ENCODE measurements at regions not wholly inside any gene's neighbourhood (a gene's known extent, or its start where the extent isn't known, plus 50 kb on each side); places are given as distances from the start of the nearest gene placed in this dataset.
A peak's percentile ranks its signal among the peaks of the same experiment; 100 is the strongest.

DNA sequence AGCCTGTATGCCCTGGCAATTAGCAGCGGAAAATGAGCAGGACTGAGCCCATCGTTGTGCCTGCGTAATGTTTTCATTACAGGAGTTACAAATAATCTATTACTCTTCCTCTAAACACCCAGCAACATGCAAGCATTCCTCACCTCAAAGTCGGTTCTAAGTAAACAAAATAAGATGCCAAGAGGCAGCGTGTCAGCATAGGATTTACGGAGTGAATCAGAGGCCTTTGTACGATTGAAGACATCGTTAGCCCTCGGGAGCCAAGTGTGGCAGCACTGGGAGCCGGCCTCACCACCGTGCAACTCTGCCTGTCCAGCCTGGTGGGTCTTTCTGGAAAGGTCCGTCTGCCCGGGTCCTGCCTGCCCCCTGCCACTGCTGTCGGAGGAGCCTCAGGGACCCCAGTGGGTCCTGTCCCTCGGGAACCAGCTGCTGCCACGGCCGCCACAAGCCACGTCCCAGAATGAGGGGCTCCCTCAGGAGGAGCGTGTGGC lies 80.1 kb upstream of the CTDP1 start:
- DNase-seq, result peak in 1 of 2 donors; percentile 10
- intact Hi-C loops (cut with DNase I; ENCODE audit: low total_unique reads), result no loop called here
- Histone ChIP-seq H3K4me3 (no peak overlapping the region), H3K4me1 (no peaks in the 10 kb centered on the region), H3K9me3 (no peaks in the 10 kb centered on the region), H3K27ac (no peak overlapping the region), H3K27me3 (no peaks in the 10 kb centered on the region), H3K36me3 (no peaks in the 10 kb centered on the region)
- TF ChIP-seq, protein P1, sequence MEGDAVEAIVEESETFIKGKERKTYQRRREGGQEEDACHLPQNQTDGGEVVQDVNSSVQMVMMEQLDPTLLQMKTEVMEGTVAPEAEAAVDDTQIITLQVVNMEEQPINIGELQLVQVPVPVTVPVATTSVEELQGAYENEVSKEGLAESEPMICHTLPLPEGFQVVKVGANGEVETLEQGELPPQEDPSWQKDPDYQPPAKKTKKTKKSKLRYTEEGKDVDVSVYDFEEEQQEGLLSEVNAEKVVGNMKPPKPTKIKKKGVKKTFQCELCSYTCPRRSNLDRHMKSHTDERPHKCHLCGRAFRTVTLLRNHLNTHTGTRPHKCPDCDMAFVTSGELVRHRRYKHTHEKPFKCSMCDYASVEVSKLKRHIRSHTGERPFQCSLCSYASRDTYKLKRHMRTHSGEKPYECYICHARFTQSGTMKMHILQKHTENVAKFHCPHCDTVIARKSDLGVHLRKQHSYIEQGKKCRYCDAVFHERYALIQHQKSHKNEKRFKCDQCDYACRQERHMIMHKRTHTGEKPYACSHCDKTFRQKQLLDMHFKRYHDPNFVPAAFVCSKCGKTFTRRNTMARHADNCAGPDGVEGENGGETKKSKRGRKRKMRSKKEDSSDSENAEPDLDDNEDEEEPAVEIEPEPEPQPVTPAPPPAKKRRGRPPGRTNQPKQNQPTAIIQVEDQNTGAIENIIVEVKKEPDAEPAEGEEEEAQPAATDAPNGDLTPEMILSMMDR (IDR thresholded peaks at IDR 0.05), result no peak
- no peak for TF ChIP-seq POLR2A (IDR thresholded peaks at IDR 0.05)

- H3K27me3 ChIP-seq, result no peaks in the 10 kb centered on the region
- intact Hi-C loops (cut with DNase I; ENCODE audit: low total_unique reads), result no loop called here
These were observed 79.5 kb upstream of the CTDP1 start for GRCh38 chr18:79600141-79600540.

DNA sequence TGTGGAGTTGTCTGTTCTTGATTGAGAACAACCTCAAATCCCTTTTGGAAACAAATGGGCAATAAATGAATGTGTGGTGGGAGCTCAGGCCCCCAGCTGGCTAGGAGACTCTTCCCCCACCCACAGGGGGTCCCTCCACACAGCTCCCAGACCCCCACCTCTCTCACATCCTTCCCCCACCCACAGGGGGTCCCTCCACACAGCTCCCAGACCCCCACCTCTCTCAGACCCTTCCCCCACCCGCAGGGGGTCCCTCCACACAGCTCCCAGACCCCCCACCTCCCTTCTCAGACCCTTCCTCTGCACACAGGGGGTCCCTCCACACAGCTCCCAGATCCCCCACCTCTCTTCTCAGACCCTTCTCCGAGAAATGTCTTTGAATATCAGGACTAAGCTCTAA lies 79.0 kb upstream of the CTDP1 start:
- no peaks in the 10 kb centered on the region for H3K27me3 ChIP-seq
- H3K27ac ChIP-seq, result no peak overlapping the region
- TF ChIP-seq, protein P1 (IDR thresholded peaks at IDR 0.05), result no peak
- TF ChIP-seq POLR2A (IDR thresholded peaks at IDR 0.05), result no peak
- no peak overlapping the region for H3K4me3 ChIP-seq
- DNase-seq, result no peak
- no peaks in the 10 kb centered on the region for H3K9me3 ChIP-seq
- intact Hi-C loops (cut with DNase I; ENCODE audit: low total_unique reads), result no loop called here
- H3K36me3 ChIP-seq, result no peaks in the 10 kb centered on the region
- no peaks in the 10 kb centered on the region for H3K4me1 ChIP-seq

More at GRCh38 chr18:79600141-79600540, 79.5 kb upstream of the CTDP1 start:
- Histone ChIP-seq H3K9me3 (no peaks in the 10 kb centered on the region), H3K4me3 (no peak overlapping the region), H3K4me1 (no peaks in the 10 kb centered on the region), H3K36me3 (no peaks in the 10 kb centered on the region), H3K27ac (no peak overlapping the region)
- TF ChIP-seq, protein P1 (IDR thresholded peaks at IDR 0.05), result no peak
- TF ChIP-seq POLR2A (IDR thresholded peaks at IDR 0.05), result no peak
- peak in 1 of 2 donors; percentile 9 for DNase-seq

DNA sequence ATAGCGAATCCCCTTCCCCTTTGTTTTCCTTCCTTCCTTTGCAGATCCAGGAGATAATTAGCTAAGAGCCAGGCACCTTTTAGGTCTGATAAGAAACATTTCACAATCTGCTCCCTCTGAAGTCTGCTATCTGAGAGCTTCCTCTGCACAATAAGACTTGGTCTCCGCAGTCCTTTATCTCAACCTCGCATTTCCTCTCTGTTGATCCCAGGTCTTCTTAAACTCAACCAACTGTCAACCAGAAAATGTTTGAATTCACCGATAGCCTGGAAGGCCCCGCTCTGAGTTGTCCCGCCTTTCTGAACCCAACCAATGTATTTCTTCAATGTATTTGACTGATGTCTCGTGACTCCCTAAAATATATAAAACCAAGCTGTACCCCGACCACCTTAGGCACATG lies 78.4 kb upstream of the CTDP1 start:
- Histone ChIP-seq H3K4me1 (no peaks in the 10 kb centered on the region), H3K4me3 (no peak overlapping the region), H3K27me3 (no peaks in the 10 kb centered on the region), H3K27ac (no peak overlapping the region), H3K9me3 (no peaks in the 10 kb centered on the region), H3K36me3 (no peaks in the 10 kb centered on the region)
- DNase-seq, result no peak
- intact Hi-C loops (cut with DNase I; ENCODE audit: low total_unique reads), result no loop called here
- TF ChIP-seq POLR2A (IDR thresholded peaks at IDR 0.05), result no peak
- TF ChIP-seq, protein P1 (IDR thresholded peaks at IDR 0.05), result no peak

- no peaks in the 10 kb centered on the region for H3K36me3 ChIP-seq
- DNase-seq, result peak in 1 of 2 donors; percentile 9
- no peaks in the 10 kb centered on the region for H3K4me1 ChIP-seq
- no peaks in the 10 kb centered on the region for H3K27me3 ChIP-seq
- no peak overlapping the region for H3K27ac ChIP-seq
- no peaks in the 10 kb centered on the region for H3K9me3 ChIP-seq
- H3K4me3 ChIP-seq, result no peak overlapping the region
- intact Hi-C loops (cut with DNase I; ENCODE audit: low total_unique reads), result no loop called here
- TF ChIP-seq, protein P1 (IDR thresholded peaks at IDR 0.05), result no peak
- TF ChIP-seq POLR2A (IDR thresholded peaks at IDR 0.05), result no peak
These were observed 76.0 kb upstream of the CTDP1 start for GRCh38 chr18:79603321-79604204.
